ENCODE measurements at regions not wholly inside any gene's neighbourhood (a gene's known extent, or its start where the extent isn't known, plus 50 kb on each side); places are given as distances from the start of the nearest gene placed in this dataset.
A peak's percentile ranks its signal among the peaks of the same experiment; 100 is the strongest.

- no peak for DNase-seq (ENCODE audit: low spot score)
Measured at GRCh38 chr3:145721273-145721805, 439.6 kb downstream of the PLOD2 start.

- DNase-seq (ENCODE audit: low spot score): no peak
Measured at GRCh38 chr3:145721815-145722214, 439.2 kb downstream of the PLOD2 start.

DNA sequence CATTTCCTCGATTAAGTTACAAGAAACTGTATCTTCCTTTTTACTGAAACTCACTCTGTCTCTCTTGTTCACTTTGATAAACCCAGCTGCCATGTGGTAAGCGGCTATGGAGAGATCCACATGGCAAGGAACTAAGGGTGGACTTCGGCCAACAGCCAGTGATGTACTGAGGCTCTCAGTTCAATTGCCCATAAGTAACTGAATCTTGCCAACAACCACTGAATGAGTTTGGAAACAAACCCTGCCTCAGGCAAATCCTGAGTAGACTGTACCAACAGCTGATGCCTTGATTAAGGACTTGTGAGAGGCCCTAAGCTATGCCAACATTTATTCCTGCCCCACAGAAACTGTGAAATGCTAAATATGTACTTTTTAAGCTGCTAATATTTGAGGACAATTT lies 433.5 kb downstream of the PLOD2 start:
- no peak for DNase-seq (ENCODE audit: low spot score)

DNA sequence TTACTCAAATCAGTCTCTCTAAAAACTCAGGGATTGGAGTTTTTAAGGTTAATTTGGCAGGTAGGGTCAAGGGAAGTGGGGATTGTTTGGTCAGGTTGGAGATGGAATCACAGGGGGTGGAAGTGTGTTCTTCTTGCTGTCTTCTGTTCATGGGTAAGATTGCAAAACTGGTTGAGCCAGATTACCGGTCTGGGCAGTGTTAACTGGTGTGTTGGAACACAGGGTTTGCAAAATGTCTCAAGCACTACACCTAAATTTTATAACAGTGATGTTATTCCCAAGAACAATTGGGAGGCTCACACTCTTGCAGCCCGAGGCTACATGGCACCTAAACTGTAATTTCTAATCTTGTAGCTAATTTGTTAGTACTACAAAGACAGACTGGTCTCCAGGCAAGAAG lies 425.4 kb downstream of the PLOD2 start:
- no peak for DNase-seq (ENCODE audit: low spot score)

GRCh38 chr3:145737952-145738351 lies 423.0 kb downstream of the PLOD2 start:
- DNase-seq (ENCODE audit: low spot score): no peak

GRCh38 chr3:145739926-145740325 lies 421.1 kb downstream of the PLOD2 start:
- DNase-seq (ENCODE audit: low spot score): no peak

GRCh38 chr3:145750657-145751056 lies 410.3 kb downstream of the PLOD2 start:
- DNase-seq (ENCODE audit: low spot score): no peak

- DNase-seq (ENCODE audit: low spot score): no peak
Measured at GRCh38 chr3:145752576-145752975, 408.4 kb downstream of the PLOD2 start.

GRCh38 chr3:145754605-145755289 lies 406.2 kb downstream of the PLOD2 start:
- DNase-seq (ENCODE audit: low spot score): no peak

DNA sequence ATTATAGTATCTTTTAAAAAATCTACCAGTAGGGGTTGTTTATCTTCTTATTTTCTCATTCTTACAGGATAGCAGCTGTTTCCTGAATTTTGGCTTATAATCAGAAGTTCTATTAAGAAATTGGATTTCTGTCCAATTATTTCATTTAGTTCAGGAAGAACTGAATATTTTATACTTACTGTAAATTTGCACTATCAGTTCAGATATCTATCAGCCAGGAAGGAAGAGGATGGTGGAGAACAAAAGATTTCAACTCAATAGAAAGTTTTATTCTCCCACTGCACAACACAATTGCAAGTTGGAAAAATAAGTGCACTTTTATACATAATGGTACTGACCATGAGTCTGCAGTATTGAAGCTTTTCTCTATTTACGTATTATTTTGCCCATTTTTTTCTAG lies 400.9 kb downstream of the PLOD2 start:
- DNase-seq (ENCODE audit: low spot score): no peak

- no peak for DNase-seq (ENCODE audit: low spot score)
Measured at GRCh38 chr3:145767909-145768308, 393.1 kb downstream of the PLOD2 start.

DNA sequence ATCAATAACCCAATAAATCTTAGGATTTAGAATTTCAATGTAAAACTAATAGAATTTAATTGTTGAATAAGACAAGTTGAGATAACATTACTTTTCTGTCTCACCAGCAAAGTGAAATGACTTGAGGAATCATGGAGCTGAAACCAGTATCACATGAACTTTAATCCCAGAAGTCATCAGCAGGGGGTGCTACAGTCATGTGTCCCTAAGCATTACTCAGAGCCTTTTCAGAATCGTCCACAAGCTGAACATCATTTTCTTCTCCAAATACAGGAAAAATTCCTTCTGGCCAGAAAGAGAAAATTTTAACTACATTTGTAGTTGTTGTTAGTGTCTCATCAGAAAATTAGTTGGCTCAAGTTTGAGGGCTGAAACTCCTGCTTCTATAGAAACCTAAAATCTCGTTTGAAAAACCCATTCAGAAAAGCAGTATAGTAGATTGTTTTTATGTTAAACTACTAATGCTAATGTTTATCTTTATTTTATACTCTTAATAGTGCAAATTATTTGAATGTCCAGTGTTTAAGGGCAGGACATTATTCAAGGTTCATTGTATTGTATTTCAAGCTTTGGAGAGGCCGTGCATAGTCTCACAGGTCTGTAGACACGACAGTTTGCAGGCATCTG lies 384.1 kb downstream of the PLOD2 start:
- peak; percentile 3 for DNase-seq (ENCODE audit: low spot score)

DNA sequence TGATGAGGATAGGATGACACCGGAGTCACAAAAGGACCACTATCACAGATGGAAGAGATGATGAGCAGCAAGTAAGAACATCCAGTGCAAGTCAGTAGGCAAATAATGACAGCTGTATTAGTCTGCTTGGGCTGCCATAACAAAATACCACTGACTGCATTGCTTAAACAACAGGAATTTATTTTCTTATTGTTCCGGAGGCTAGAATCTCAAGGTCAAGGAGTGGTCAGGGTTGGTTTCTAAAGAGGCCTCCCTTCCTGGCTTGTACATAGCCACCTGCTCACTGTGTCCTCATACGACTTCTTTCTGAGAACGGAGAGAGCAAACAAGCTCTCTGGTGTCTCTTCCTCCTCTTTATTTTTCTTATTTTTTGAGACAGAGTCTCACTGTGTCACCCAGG lies 380.7 kb downstream of the PLOD2 start:
- DNase-seq (ENCODE audit: low spot score): no peak

GRCh38 chr3:145785668-145786067 lies 375.3 kb downstream of the PLOD2 start:
- DNase-seq (ENCODE audit: low spot score): no peak

GRCh38 chr3:145798007-145798406 lies 363.0 kb downstream of the PLOD2 start:
- no peak for DNase-seq (ENCODE audit: low spot score)

DNA sequence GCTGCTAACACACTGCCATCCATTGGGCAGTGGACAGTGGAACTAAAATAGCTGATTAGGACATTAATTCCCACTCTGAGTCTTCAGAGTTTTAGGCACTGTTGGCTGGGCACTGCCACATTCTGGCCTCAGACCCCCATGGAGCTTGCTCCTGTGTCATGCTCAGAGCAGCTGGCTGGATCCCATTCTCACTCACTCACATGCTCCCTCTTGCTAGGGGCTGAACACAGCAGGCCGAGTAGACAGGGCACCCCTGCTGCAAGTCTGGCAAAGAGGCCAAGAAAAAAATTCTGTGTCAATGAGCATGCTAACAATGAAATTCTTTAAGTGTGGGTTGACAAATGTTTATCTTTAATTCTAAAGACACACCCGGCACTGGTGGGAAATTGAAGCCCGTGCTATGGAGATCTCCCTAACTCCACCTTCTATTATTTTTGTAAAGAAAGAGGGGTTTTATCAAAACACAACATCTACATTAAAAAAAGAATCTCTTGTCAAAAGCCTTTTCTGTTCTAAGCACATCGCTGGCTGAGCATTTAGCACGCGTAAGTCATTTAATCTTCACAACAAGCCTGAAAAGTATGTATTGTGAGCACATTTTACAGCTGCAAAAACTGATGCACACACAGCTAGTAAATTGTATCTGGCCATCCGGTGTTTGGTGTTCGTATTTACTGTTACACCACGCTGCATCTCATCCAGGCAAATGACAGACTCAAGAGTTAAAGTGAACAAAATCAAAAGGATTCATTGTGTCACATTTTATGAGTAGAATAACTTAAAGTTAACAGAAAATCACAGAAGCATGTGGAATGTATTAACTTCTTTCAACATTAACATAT lies 362.1 kb downstream of the PLOD2 start:
- no peak for DNase-seq (ENCODE audit: low spot score)

DNA sequence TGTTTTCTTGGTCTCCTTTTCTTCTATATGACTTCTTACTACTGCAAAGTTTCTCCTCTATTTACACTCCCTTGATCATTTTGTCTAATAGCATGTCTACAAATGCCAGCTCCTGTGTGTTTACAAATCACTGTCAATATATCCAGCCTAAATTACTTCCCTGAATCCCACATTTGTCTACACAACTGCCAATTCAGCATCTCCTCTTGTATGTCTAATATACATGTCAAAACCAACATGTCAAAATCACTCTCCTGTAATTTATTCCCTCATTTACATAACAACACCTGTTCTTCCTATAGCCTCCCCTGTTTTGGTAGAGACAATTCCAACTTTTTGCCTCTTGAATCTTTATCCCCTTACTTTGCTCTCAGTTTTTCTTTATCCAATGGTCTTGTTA lies 359.3 kb downstream of the PLOD2 start:
- no peak for DNase-seq (ENCODE audit: low spot score)

GRCh38 chr3:145807990-145808389 lies 353.0 kb downstream of the PLOD2 start:
- no peak for DNase-seq (ENCODE audit: low spot score)

- DNase-seq (ENCODE audit: low spot score): no peak
Measured at GRCh38 chr3:145812391-145812790, 348.6 kb downstream of the PLOD2 start.

GRCh38 chr3:145815707-145816413 lies 345.1 kb downstream of the PLOD2 start:
- no peak for DNase-seq (ENCODE audit: low spot score)

GRCh38 chr3:145817870-145818483 lies 343.0 kb downstream of the PLOD2 start:
- no peak for DNase-seq (ENCODE audit: low spot score)

- no peak for DNase-seq (ENCODE audit: low spot score)
Measured at GRCh38 chr3:145820170-145820569, 340.8 kb downstream of the PLOD2 start.
